Activated CD4-positive, CD25-positive, alpha-beta regulatory T cell treated with anti-CD3 and anti-CD28 coated beads, Interleukin-2, amount 50 U/mL, for 72 hours (primary cell): ENCODE measurements at regions not wholly inside any gene's neighbourhood (a gene's known extent, or its start where the extent isn't known, plus 50 kb on each side); places are given as distances from the start of the nearest gene placed in this dataset.

Experiments
- DNase-seq: peaks from one replicate; pipeline ENCODE4 v3.0.0; 2021

- DNase-seq, result no peak
Observed at GRCh38 chr11:71120471-71120896, 131.9 kb downstream of the SHANK2 start.

DNA sequence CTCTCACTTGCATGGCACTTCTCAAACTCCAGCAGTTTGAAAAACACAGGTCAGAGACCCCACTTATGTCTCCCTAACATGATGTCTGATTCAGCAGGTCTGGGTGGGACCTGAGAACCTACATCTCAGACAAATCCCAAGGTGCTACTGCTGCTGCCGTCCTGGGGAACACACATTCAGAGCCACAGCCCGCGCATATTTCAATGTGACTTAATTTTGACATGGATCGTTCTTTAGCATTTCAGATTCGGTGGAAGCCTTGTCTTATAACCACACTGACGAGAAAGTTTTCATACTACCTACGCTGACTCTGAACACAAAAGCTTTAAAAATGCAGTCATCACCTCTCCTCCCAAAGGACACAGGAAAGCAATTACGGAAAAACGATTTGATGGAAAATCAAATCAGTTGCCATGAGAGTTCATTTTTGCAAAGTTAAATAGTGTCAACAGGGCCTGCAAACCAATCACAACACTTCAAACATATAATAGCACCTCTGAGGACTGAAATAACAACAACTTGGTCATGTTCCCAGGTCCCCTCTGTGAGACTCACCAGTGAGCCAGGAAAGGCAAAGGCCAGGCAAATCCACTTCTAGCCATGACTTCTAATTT is 132.6 kb downstream of the SHANK2 start:
- DNase-seq, result no peak

DNA sequence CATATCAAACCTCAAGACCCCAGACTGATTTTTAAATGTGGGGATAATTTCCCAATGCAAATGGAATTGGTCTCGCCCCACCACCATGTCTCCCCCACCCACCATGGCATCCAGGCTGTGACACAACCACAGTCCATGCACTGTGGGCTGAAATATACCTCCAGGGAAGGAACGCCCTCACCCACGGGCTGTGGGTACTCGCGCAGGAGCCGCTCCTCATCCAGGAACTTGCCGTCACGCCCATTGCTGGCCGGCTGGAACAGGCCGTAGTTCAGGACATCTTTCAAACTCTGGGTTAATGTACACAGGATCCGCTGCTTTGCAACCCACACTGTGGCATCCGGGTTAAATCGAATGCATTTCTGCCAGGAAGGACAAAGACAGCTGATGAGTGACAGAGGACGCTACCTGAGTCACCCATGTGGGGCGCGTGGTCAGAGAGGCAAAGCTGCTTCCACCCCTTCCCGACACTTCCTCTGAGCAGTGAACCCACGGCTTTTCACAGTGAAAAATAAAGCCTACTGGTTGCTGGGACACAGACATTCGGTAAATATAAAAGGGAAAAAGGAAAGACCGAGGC is 133.6 kb downstream of the SHANK2 start:
- no peak for DNase-seq

- no peak for DNase-seq
Observed at GRCh38 chr11:71117311-71117710, 135.1 kb downstream of the SHANK2 start.

DNA sequence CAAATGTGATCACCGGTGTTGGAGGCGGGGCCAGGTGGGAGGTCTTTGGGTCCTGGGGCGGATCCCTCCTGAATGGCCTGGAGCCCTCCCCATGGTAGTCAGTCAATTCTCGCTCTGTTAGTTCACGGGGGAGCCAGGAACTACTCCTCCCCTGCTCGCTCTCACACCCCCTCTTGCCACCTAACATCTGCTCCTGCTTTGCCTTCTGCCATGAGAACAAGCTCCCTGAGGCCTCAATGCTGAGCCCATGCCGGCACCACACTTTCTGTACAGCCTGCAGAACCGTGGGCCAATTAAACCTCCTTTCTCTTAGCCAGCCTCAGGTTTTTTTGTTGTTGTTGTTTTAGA is 135.7 kb downstream of the SHANK2 start:
- no peak for DNase-seq

GRCh38 chr11:71115770-71116692 is 136.3 kb downstream of the SHANK2 start:
- no peak for DNase-seq

DNA sequence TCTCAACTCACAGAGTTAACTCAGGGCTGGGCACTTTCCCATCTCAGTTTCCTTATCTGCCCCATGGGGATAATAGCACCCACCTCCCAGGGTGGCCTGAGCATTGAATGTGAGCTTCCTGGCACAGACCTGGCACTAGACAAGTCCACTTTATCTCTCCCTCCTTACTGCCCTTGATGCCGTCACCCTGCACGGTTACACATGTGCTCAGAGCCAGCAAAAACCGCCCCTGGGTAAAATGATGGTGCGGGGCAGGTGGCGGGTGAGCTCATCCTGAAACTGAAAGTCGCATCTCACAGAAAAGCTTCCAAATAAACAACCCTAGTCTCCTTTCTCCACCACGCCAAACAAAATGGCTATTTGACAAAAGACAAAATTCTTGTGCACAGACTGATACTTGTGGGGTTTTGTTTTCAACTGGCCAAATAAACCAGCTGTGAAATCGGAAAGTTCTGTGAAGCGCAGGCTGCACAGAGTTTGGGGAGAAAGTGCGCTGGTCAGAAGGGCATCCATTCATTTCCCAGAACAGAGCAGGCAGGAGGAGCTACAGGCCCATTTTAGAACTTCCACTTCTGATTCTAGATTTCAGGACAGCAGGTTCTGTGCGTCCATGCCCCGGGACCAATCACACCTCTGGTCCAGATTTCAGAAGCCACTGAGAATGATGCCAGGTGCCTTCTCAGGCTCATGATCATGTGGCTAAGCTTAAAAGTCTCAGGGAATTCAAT is 138.1 kb downstream of the SHANK2 start:
- DNase-seq, result no peak

DNA sequence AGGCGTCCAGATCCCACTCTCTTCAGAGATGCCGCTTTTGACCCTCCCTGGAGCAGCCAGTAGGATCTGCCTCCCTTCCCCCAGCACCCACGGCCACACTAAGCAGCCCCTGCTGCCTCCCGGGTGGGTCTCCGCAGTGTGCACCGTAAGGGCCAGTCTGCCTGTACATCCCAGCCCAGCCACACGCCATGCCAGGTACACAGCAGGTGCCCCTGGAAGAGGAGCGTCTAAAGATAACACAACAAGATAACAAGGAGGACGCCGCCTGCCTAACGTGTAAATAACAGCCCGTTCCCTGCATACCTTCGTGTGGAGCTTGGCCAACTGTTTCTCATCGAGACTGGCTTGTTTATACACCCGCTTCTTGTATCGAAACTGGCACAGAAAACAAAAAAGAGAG is 139.4 kb downstream of the SHANK2 start:
- DNase-seq, result no peak

GRCh38 chr11:71112454-71112853 is 139.9 kb downstream of the SHANK2 start:
- DNase-seq, result no peak

GRCh38 chr11:71109586-71109985 is 142.8 kb downstream of the SHANK2 start:
- DNase-seq, result no peak

- DNase-seq, result no peak
Observed at GRCh38 chr11:71109186-71109585, 143.2 kb downstream of the SHANK2 start.

GRCh38 chr11:71108013-71108865 is 144.1 kb downstream of the SHANK2 start:
- no peak for DNase-seq

GRCh38 chr11:71106671-71107070 is 145.7 kb downstream of the SHANK2 start:
- no peak for DNase-seq

- no peak for DNase-seq
Observed at GRCh38 chr11:71103266-71103665, 149.1 kb downstream of the SHANK2 start.

DNA sequence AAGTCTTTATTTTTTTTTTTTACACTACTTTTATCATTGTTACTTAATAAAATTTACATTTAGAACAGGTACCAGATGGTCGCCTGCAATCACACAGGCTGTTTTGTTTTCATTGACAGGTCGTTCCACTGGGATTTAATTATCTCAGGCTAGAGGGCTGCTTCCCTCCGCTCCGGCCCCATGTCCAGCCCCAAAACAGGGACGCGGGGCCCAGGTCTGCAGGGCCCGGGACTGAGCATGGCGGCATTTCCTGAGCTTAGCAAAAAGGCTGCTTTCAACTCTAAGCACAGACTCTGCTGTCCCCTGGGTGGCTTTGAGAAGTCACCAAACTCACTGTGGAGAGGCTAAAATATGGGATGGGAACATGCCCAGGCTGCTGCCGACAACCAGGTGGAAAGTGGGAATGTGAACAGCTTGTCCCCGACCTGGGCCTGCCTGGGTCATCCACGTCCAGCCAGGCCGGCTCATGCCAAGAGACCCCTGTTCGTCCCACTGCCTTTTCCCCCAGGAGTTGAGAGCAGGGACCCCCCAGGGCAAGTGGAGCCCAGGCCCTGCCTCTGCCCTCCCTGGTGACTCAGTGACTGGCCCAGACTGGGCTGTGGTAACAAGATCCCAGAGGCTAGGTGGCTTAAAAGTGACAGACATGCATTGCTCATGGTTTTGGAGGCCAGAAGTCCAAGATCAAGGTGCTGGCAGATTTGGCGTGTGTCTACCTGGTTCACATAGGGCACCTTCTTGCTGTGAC is 150.0 kb downstream of the SHANK2 start:
- no peak for DNase-seq

GRCh38 chr11:71101606-71102005 is 150.8 kb downstream of the SHANK2 start:
- no peak for DNase-seq

DNA sequence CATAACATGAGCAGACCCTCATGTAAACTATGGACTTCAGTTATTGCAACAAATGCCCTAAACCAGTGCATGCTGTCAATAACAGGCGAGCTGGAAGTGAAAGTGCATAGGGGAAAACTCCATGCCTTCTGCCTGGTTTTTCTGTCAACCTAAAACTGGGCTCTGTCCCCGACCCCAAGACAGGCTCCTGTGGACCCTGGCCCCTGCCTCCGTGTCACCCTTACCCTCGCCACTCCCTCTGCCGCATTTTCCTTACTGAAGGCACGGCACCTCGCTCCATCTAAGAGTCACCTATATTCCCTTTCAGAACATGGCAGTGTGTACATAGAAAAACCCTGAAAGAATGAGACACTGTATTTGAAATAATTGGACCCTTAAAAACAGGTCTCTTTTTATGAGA is 151.3 kb downstream of the SHANK2 start:
- no peak for DNase-seq

- DNase-seq, result no peak
Observed at GRCh38 chr11:71098776-71099175, 153.6 kb downstream of the SHANK2 start.

GRCh38 chr11:71097506-71098240 is 154.7 kb downstream of the SHANK2 start:
- no peak for DNase-seq

DNA sequence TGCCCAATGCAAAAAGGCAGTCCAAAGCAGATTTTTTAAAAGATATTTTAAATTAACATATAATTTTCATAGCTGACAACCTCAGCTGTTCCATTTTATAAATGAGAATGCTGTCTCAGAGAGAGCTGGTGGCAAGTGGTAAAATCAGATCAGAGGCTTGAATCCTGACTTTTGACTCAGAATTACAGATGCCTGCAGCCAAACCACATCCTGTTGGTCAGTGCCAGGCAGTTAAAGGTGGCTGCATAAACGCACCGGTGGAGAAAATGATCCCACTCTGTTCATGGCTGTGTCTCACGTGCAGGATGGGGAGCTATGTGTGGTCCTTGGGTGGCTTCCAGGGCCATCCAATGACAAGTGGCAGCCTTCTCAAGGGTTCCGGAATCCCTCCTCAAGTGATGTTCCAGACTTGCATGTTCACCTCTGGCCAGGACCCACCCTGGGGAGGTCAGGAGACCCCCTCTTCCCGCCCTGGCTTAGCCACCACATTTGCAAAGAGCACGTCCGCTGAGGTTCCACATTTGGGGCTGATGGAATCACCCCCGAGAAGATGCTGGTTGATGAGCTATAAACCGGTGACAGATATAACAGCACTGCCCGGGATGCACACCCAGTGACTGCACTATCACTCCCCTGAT is 155.5 kb downstream of the SHANK2 start:
- DNase-seq, result no peak
